HEK293 (cell line): ENCODE measurements at regions not wholly inside any gene's neighbourhood (a gene's known extent, or its start where the extent isn't known, plus 50 kb on each side); places are given as distances from the start of the nearest gene placed in this dataset.

ENCODE experiments used
- CTCF ChIA-PET: fragments of 350-600 bp; formaldehyde crosslinking; extraction: SDS; loops from one replicate; lab custom pipeline; 2021; ENCODE audit warnings: antibody characterized with exemption; lab: Yijun Ruan, JAX
- POLR2A ChIA-PET: fragments of 300-600 bp; formaldehyde crosslinking; extraction: SDS; loops from one replicate; lab custom pipeline; 2020; ENCODE audit warnings: antibody characterized with exemption, inconsistent platforms; lab: Yijun Ruan, JAX
- H3K27ac ChIP-seq: fragments of 200-500 bp; sonication (Bioruptor generic); 2 replicates; pipeline ENCODE4 v1.5.1; 2014; ENCODE audit warnings: low read depth, low read length, control low read depth, inconsistent platforms; ENCODE audit errors: extremely low read depth
- H3K36me3 ChIP-seq, 2 experiments: fragments of 200-500 bp in 1 of 2; sonication (Bioruptor generic) in 1 of 2; 1 replicate in 1 of 2; 2 replicates in 1 of 2; pipeline ENCODE4 v1.5.1; 2014 to 2017; ENCODE audit warnings: inconsistent platforms in 2 of 2, low read length in 2 of 2; ENCODE audit not compliant: control insufficient read depth in 2 of 2, insufficient read depth in 1 of 2
- H3K4me1 ChIP-seq: fragments of 200-500 bp; sonication (Bioruptor generic); 2 replicates; pipeline ENCODE4 v1.5.1; 2014; ENCODE audit warnings: mild to moderate bottlenecking, low read length, inconsistent platforms; ENCODE audit not compliant: control insufficient read depth, insufficient read depth
- H3K4me3 ChIP-seq: 2 replicates; pipeline ENCODE4 v1.5.1; 2011; ENCODE audit warnings: low read depth, mild to moderate bottlenecking, control low read depth, low read length, moderate library complexity
- H3K9me3 ChIP-seq: fragments of 200-500 bp; sonication (Bioruptor generic); 2 replicates; pipeline ENCODE4 v1.5.1; 2014; ENCODE audit warnings: low read depth, low read length, inconsistent platforms; ENCODE audit not compliant: control insufficient read depth, insufficient read depth
- FEZF1 ChIP-seq: fragments of 450-650 bp; formaldehyde crosslinking; IDR thresholded peaks from 2 replicates; pipeline ENCODE4 v1.5.1; 2016; ENCODE audit warnings: missing biosample characterization, missing genetic modification characterization
- KLF9 ChIP-seq: fragments of 450-650 bp; formaldehyde crosslinking; IDR thresholded peaks from 2 replicates; pipeline ENCODE4 v1.5.1; 2016; ENCODE audit warnings: missing biosample characterization, missing genetic modification characterization, low read depth
- SALL2 ChIP-seq: fragments of 450-650 bp; formaldehyde crosslinking; IDR thresholded peaks from 2 replicates; pipeline ENCODE4 v1.5.0; 2017; ENCODE audit warnings: missing biosample characterization, mild to moderate bottlenecking, missing genetic modification characterization, borderline replicate concordance
- TRIM28 ChIP-seq: IDR thresholded peaks from 2 replicates; pipeline ENCODE4 v1.6.1; 2011; ENCODE audit warnings: low read length, control low read depth, borderline replicate concordance
- ZBTB21 ChIP-seq: fragments of 450-650 bp; formaldehyde crosslinking; IDR thresholded peaks from 2 replicates; pipeline ENCODE4 v1.5.1; 2017; ENCODE audit warnings: missing biosample characterization, missing genetic modification characterization
- ZFP41 ChIP-seq: fragments of 450-650 bp; formaldehyde crosslinking; IDR thresholded peaks from 2 replicates; pipeline ENCODE4 v1.5.1; 2016; ENCODE audit warnings: missing biosample characterization, missing genetic modification characterization, borderline replicate concordance
- ZIC2 ChIP-seq: fragments of 450-650 bp; formaldehyde crosslinking; IDR thresholded peaks from 2 replicates; pipeline ENCODE4 v1.5.1; 2016; ENCODE audit warnings: missing biosample characterization, missing genetic modification characterization
- ZNF169 ChIP-seq: fragments of 450-650 bp; formaldehyde crosslinking; IDR thresholded peaks from 2 replicates; pipeline ENCODE4 v1.5.1; 2016; ENCODE audit warnings: missing biosample characterization, missing genetic modification characterization
- ZNF211 ChIP-seq: fragments of 450-650 bp; formaldehyde crosslinking; IDR thresholded peaks from 2 replicates; pipeline ENCODE4 v1.5.1; 2016; ENCODE audit warnings: low read depth, missing biosample characterization, missing genetic modification characterization
- ZNF341 ChIP-seq: fragments of 450-650 bp; formaldehyde crosslinking; IDR thresholded peaks from 2 replicates; pipeline ENCODE4; 2016; ENCODE audit warnings: low read depth, missing biosample characterization, missing genetic modification characterization
- ZNF48 ChIP-seq: fragments of 450-650 bp; formaldehyde crosslinking; IDR thresholded peaks from 2 replicates; pipeline ENCODE4 v1.5.1; 2016; ENCODE audit warnings: missing biosample characterization, missing genetic modification characterization
- ZNF548 ChIP-seq: fragments of 450-650 bp; formaldehyde crosslinking; IDR thresholded peaks from 2 replicates; pipeline ENCODE4 v1.5.1; 2016; ENCODE audit warnings: missing biosample characterization, missing genetic modification characterization
- ZSCAN23 ChIP-seq: fragments of 450-650 bp; formaldehyde crosslinking; IDR thresholded peaks from 2 replicates; pipeline ENCODE4 v1.5.1; 2016; ENCODE audit warnings: missing biosample characterization, missing genetic modification characterization
- TF ChIP-seq, protein P1 (sequence below): fragments of 450-650 bp; formaldehyde crosslinking; IDR thresholded peaks from 2 replicates; pipeline ENCODE4 v1.5.1; 2016; ENCODE audit warnings: missing biosample characterization, missing genetic modification characterization
- TF ChIP-seq, protein P2 (sequence below): fragments of 450-650 bp; formaldehyde crosslinking; IDR thresholded peaks from 2 replicates; pipeline ENCODE4 v1.5.1; 2017; ENCODE audit warnings: missing biosample characterization, missing genetic modification characterization
- TF ChIP-seq, protein P3 (sequence below): fragments of 450-650 bp; formaldehyde crosslinking; IDR thresholded peaks from 2 replicates; pipeline ENCODE4 v1.5.1; 2016; ENCODE audit warnings: missing biosample characterization, missing genetic modification characterization

DNA sequence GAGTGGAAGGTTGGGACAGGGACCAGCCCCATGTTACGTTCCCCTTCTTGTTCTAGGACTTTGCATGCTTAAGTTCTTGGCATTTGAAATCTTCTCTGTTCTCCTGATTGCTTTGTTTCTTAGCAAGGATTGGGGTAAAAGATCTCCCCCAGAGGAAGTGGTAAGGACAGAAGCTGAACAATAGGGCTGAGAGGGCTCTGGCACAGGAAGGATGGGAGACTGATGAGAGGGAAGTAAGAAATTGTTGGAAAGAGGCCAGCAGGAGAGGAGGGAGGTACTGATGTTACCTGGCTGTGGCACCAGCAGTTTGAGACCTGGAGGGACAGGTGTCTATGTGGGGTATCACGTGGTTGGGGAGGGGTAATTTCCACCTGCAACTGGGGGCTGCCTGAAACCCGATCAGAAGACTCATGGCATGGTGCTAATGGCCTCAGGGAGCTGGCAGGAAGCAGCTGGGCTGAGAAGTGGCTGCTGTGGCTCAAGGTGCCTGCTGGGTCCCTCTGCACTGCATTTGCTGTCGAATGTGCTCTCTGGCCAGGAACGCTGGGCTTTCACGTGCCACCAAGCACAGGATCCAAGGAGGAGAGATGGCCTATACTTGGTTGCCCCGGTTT is 108.4 kb downstream of the LSM3 start:
- Histone ChIP-seq H3K27ac (no peak overlapping the region), H3K9me3 (no peaks in the 10 kb centered on the region), H3K4me3 (no peak overlapping the region), H3K4me1 (0 out of 2 replicates have a peak, but pooled peaks cover 5% of the 10 kb centered on the region), H3K36me3 (no peaks in the 10 kb centered on the region)
- TF ChIP-seq ZIC2 (tag by site-specific recombination) = peak; percentile 36; the same call in 1 of the 2 replicates
- no peak for TF ChIP-seq ZFP41 (tag by site-specific recombination)
- TF ChIP-seq, protein P1, sequence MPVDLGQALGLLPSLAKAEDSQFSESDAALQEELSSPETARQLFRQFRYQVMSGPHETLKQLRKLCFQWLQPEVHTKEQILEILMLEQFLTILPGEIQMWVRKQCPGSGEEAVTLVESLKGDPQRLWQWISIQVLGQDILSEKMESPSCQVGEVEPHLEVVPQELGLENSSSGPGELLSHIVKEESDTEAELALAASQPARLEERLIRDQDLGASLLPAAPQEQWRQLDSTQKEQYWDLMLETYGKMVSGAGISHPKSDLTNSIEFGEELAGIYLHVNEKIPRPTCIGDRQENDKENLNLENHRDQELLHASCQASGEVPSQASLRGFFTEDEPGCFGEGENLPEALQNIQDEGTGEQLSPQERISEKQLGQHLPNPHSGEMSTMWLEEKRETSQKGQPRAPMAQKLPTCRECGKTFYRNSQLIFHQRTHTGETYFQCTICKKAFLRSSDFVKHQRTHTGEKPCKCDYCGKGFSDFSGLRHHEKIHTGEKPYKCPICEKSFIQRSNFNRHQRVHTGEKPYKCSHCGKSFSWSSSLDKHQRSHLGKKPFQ (tag by site-specific recombination) = no peak
- no peak for TF ChIP-seq ZNF169 (tag by site-specific recombination)
- no peak for TF ChIP-seq KLF9
- TF ChIP-seq ZNF48 (tag by site-specific recombination) = no peak
- no peak for TF ChIP-seq ZNF548 (tag by site-specific recombination)
- no peak for TF ChIP-seq ZSCAN23 (tag by site-specific recombination)
- TF ChIP-seq, protein P2, sequence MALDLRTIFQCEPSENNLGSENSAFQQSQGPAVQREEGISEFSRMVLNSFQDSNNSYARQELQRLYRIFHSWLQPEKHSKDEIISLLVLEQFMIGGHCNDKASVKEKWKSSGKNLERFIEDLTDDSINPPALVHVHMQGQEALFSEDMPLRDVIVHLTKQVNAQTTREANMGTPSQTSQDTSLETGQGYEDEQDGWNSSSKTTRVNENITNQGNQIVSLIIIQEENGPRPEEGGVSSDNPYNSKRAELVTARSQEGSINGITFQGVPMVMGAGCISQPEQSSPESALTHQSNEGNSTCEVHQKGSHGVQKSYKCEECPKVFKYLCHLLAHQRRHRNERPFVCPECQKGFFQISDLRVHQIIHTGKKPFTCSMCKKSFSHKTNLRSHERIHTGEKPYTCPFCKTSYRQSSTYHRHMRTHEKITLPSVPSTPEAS (tag by site-specific recombination) = no peak
- no peak for TF ChIP-seq ZBTB21
- peak; percentile 39; the same call in 1 of the 2 replicates for TF ChIP-seq FEZF1 (tag by site-specific recombination)
- TF ChIP-seq TRIM28 = no peak
- TF ChIP-seq ZNF211 (tag by site-specific recombination) = no peak
- TF ChIP-seq SALL2 (tag by site-specific recombination) = no peak
- ChIA-PET POLR2A (no interaction called here), CTCF (no interaction called here)

DNA sequence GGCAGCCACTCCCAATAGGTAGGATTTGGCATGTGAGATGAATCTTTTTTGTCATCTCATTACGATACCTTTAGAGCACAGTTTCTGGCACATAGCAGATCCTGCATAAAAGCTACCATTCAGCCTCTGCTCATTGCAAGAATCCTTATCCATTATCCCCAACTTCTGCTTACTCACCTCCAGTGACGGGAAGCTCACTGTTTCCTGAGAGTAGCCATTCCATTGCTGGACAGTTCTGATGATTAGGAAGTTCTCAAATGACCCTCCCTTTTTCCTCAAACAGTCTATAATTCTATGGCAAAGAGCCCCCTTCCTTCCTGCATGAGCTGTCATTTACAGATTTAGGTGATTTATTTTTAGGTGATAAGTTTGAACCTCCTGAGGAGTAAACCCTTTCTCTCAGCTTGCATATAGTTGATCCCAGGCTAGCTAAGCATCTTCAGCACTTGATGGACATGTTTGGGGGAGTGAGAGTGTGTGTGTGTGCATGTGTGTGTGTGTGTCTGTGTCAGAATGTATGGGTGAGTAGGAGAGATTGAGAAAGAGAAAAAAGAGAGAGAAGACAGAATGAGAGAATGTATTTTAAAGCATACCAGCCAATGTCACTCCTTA is 109.7 kb downstream of the LSM3 start:
- no peaks in the 10 kb centered on the region for H3K36me3 ChIP-seq
- no peaks in the 10 kb centered on the region for H3K9me3 ChIP-seq
- 0 out of 2 replicates have a peak, but pooled peaks cover 5% of the 10 kb centered on the region for H3K4me1 ChIP-seq
- ChIA-PET CTCF (interaction anchor here (0.6 to 2.0 kb wide), 6 partner anchors 13 to 174 kb away, joined by 3 to 5 read pairs (median 4); no protein-coding TSS in a partner anchor), POLR2A (no interaction called here)
- no peak overlapping the region for H3K4me3 ChIP-seq
- TF ChIP-seq, protein P3, sequence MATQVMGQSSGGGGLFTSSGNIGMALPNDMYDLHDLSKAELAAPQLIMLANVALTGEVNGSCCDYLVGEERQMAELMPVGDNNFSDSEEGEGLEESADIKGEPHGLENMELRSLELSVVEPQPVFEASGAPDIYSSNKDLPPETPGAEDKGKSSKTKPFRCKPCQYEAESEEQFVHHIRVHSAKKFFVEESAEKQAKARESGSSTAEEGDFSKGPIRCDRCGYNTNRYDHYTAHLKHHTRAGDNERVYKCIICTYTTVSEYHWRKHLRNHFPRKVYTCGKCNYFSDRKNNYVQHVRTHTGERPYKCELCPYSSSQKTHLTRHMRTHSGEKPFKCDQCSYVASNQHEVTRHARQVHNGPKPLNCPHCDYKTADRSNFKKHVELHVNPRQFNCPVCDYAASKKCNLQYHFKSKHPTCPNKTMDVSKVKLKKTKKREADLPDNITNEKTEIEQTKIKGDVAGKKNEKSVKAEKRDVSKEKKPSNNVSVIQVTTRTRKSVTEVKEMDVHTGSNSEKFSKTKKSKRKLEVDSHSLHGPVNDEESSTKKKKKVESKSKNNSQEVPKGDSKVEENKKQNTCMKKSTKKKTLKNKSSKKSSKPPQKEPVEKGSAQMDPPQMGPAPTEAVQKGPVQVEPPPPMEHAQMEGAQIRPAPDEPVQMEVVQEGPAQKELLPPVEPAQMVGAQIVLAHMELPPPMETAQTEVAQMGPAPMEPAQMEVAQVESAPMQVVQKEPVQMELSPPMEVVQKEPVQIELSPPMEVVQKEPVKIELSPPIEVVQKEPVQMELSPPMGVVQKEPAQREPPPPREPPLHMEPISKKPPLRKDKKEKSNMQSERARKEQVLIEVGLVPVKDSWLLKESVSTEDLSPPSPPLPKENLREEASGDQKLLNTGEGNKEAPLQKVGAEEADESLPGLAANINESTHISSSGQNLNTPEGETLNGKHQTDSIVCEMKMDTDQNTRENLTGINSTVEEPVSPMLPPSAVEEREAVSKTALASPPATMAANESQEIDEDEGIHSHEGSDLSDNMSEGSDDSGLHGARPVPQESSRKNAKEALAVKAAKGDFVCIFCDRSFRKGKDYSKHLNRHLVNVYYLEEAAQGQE (tag by site-specific recombination) = 0 out of 2 replicates have a peak, but pooled peaks have one; percentile 46
- no peak for TF ChIP-seq ZNF341 (tag by site-specific recombination)
- no peak overlapping the region for H3K27ac ChIP-seq
